ENCODE measurements at regions not wholly inside any gene's neighbourhood (a gene's known extent, or its start where the extent isn't known, plus 50 kb on each side); places are given as distances from the start of the nearest gene placed in this dataset.

DNA sequence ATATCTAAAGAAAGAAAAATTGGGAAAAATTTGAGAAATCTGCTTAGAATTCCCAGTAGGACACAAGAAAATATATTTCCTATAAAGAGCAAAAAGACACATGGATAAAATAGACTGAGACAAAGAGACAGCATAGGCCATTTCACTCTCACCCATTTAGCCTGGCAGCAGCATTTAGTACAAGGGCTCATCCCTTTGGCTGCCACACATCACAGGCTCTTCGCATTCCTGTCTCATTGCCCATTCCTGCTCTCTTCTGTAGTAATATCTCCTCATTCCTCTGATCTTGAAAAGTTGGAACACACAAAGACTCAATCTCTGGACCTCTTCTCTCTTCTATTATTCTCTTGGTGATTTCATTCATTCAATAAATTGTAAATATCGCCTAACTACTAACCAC, 162.6 kb downstream of the SOX11 start (continued):
- TF ChIP-seq TAF7 (optimal IDR thresholded peaks at IDR 0.05; ENCODE audit: borderline replicate concordance, low read depth, low read length): no peak
- TF ChIP-seq JUND (IDR thresholded peaks at IDR 0.05; ENCODE audit: low read length): no peak

Data from H1 (cell line).